GM12878 (cell line): ENCODE measurements at regions not wholly inside any gene's neighbourhood (a gene's known extent, or its start where the extent isn't known, plus 50 kb on each side); places are given as distances from the start of the nearest gene placed in this dataset.

Experiments
- ATAC-seq: fragments of 200-7000 bp; cut with Tn5 transposase; 3 replicates; pipeline ENCODE4 v1.9.1; 2020; ENCODE audit warnings: mild to moderate bottlenecking, moderate library complexity
- BruUV-seq: library from RNA; stranded (reverse); fragments of 400-500 nt; replicated peaks from 2 replicates; lab custom pipeline; 2021; lab: Mats Ljungman, UMichigan
- CTCF ChIA-PET: fragments of 300-600 bp; sonication (Branson Sonifier 250); formaldehyde crosslinking; extraction: SDS; loops from one replicate; lab custom pipeline; 2021; ENCODE audit warnings: inconsistent platforms; lab: Yijun Ruan, JAX
- POLR2A ChIA-PET: fragments of 350-600 bp; formaldehyde crosslinking; extraction: SDS; loops from one replicate; lab custom pipeline; 2021; ENCODE audit warnings: inconsistent platforms; lab: Charles Lee
- RAD21 ChIA-PET: fragments of 300-600 bp; sonication (Branson Sonifier 250); formaldehyde crosslinking; loops from one replicate; lab custom pipeline; 2023; ENCODE audit warnings: antibody characterized with exemption; ENCODE audit not compliant: unreplicated experiment; lab: Charles Lee
- SMC1A ChIA-PET: fragments of 300-600 bp; sonication (Branson Sonifier 250); formaldehyde crosslinking; loops from one replicate; lab custom pipeline; 2023; ENCODE audit not compliant: unreplicated experiment, uncharacterized antibody; lab: Charles Lee
- DNase-seq: peaks from one replicate; pipeline ENCODE4 v3.0.0-alpha.2; 2011; ENCODE audit warnings: low read depth, low spot score
- FAIRE-seq: peaks from 3 replicates; lab custom pipeline; 2011; peaks lifted over from hg19 to GRCh38; lab: Jason Lieb, UNC
- H2AFZ ChIP-seq: 2 replicates; pipeline ENCODE4 v1.6.0; 2011; ENCODE audit warnings: low read depth, low read length, control low read depth; ENCODE audit not compliant: control insufficient read depth
- H3K27ac ChIP-seq: 2 replicates; pipeline ENCODE4 v1.5.1; 2011; ENCODE audit warnings: control low read depth; ENCODE audit not compliant: control insufficient read depth, insufficient read depth
- H3K27me3 ChIP-seq, 2 experiments: replicated peaks in 1 of 2; 2 replicates each; pipeline versions ENCODE4 v1.6.0 to v1.6.1; 2011; ENCODE audit warnings: low read length in 1 of 2; ENCODE audit not compliant: control insufficient read depth in 2 of 2, insufficient read depth in 2 of 2
- H3K36me3 ChIP-seq, 2 experiments: 2 replicates each; pipeline ENCODE4 v1.5.1; 2011; ENCODE audit warnings: low read length in 1 of 2; ENCODE audit not compliant: control insufficient read depth in 2 of 2, insufficient read depth in 2 of 2
- H3K4me1 ChIP-seq: 2 replicates; pipeline ENCODE4 v1.6.1; 2011; ENCODE audit warnings: mild to moderate bottlenecking, low read length, moderate library complexity, mixed read lengths; ENCODE audit not compliant: control insufficient read depth, insufficient read depth
- H3K4me2 ChIP-seq: 2 replicates; pipeline ENCODE4 v1.6.0; 2011; ENCODE audit warnings: control low read depth; ENCODE audit not compliant: control insufficient read depth, insufficient read depth
- H3K4me3 ChIP-seq: fragments of 200-600 bp; sonication (generic); 2 replicates; pipeline ENCODE4 v1.5.1; 2016
- H3K79me2 ChIP-seq: 2 replicates; pipeline ENCODE4 v1.6.0; 2011; ENCODE audit warnings: low read length; ENCODE audit not compliant: control insufficient read depth, insufficient read depth
- H3K9ac ChIP-seq: 2 replicates; pipeline ENCODE4 v1.8.0; 2011; ENCODE audit warnings: low read length, control low read depth, mixed read lengths; ENCODE audit not compliant: control insufficient read depth, insufficient read depth
- H3K9me3 ChIP-seq: replicated peaks from 3 replicates; pipeline ENCODE4 v1.5.1; 2011; ENCODE audit warnings: mild to moderate bottlenecking, low read length; ENCODE audit not compliant: control insufficient read depth, insufficient read depth
- H4K20me1 ChIP-seq: 2 replicates; pipeline ENCODE4 v1.6.0; 2011; ENCODE audit not compliant: control insufficient read depth, insufficient read depth
- BACH1 ChIP-seq: fragments of 450-650 bp; IDR thresholded peaks from 2 replicates; pipeline ENCODE4 v1.6.1; 2017; ENCODE audit warnings: mild to moderate bottlenecking, borderline replicate concordance
- CEBPB ChIP-seq, 2 experiments: fragments of 150-350 bp in 1 of 2; IDR thresholded peaks; 2 replicates each; pipeline ENCODE4 v1.6.1; 2012 to 2014; ENCODE audit warnings: low read depth in 2 of 2, low read length in 2 of 2, borderline replicate concordance in 1 of 2, inconsistent platforms in 1 of 2
- CHD4 ChIP-seq: fragments of 200-600 bp; sonication (generic); IDR thresholded peaks from 2 replicates; pipeline ENCODE4 v1.6.1; 2016; ENCODE audit warnings: mild to moderate bottlenecking
- CREM ChIP-seq: IDR thresholded peaks from 2 replicates; pipeline ENCODE4 v1.6.1; 2014; ENCODE audit warnings: antibody characterized with exemption, low read depth
- E4F1 ChIP-seq: fragments of 450-650 bp; IDR thresholded peaks from 2 replicates; pipeline ENCODE4 v1.6.1; 2018; ENCODE audit warnings: borderline replicate concordance, mild to moderate bottlenecking; ENCODE audit not compliant: partially characterized antibody
- IKZF2 ChIP-seq, 2 experiments: fragments of 450-650 bp; IDR thresholded peaks; 2 replicates each; pipeline ENCODE4 v1.6.1; 2017; ENCODE audit warnings: mild to moderate bottlenecking in 2 of 2, moderate library complexity in 2 of 2
- IRF4 ChIP-seq: IDR thresholded peaks from 2 replicates; pipeline ENCODE4 v1.6.1; 2011; ENCODE audit warnings: low read depth, low read length
- IRF5 ChIP-seq: fragments of 450-650 bp; IDR thresholded peaks from 2 replicates; pipeline ENCODE4 v1.6.1; 2017; ENCODE audit warnings: borderline replicate concordance
- MYC ChIP-seq: IDR thresholded peaks from 2 replicates; pipeline ENCODE4 v1.6.1; 2011; ENCODE audit warnings: mild to moderate bottlenecking, low read length, moderate library complexity, inconsistent platforms; ENCODE audit not compliant: insufficient read depth, insufficient replicate concordance, insufficient read length, severe bottlenecking
- NFYA ChIP-seq: IDR thresholded peaks from 2 replicates; pipeline ENCODE4 v1.6.1; 2011; ENCODE audit warnings: low read depth, mild to moderate bottlenecking, low read length, improper control_type of control experiment, borderline replicate concordance
- NR2C1 ChIP-seq: fragments of 450-650 bp; IDR thresholded peaks from 2 replicates; pipeline ENCODE4 v1.6.1; 2017; ENCODE audit warnings: antibody characterized with exemption, mild to moderate bottlenecking, moderate library complexity
- POLR2AphosphoS2 ChIP-seq: IDR thresholded peaks from 2 replicates; pipeline ENCODE4 v1.6.1; 2011; ENCODE audit warnings: low read depth, mild to moderate bottlenecking, low read length, improper control_type of control experiment, moderate library complexity
- SMAD5 ChIP-seq: IDR thresholded peaks from 2 replicates; pipeline ENCODE4 v1.6.1; 2016; ENCODE audit warnings: antibody characterized with exemption, low read depth
- STAT3 ChIP-seq: IDR thresholded peaks from 2 replicates; pipeline ENCODE4 v1.6.1; 2011; ENCODE audit warnings: low read depth, low read length, improper control_type of control experiment
- WGBS: methylation state at CpG from one replicate; pipeline ENCODE4 v1.1.6; 2016; ENCODE audit warnings: low lambda C conversion rate; ENCODE audit not compliant: insufficient replicate concordance, insufficient coverage; ENCODE audit errors: missing lambda C conversion rate; 5-methylcytosine and 5-hydroxymethylcytosine counted together
- in situ Hi-C: fragments of 300-500 bp; cut with MboI; formaldehyde crosslinking; loops from 9 replicates; pipeline ENCODE4 v1.14.3; 2018; ENCODE audit warnings: mixed read lengths
- intact Hi-C: fragments of 100-400 bp; cut with micrococcal nuclease; formaldehyde crosslinking; loops from one replicate; pipeline ENCODE4 v1.14.2; 2022; ENCODE audit not compliant: unreplicated experiment

DNA sequence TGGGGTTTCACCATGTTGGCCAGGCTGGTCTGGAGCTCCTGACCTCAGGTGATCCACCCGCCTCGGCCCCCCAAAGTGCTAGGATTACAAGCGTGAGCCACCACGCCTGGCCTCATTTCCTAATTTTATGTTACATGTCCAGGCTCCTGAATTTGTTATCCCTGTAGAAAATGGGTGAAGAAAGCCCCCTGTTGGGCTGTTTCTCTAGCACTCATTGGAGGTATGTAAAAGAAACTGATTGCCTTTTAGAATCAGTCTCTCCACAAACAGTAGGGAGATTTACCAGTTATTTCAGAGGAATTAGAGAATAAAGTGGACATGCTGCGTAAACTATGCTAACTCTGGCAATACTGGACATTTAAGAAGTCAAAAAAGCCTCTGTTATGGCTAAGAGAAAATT, 364.1 kb upstream of the TBL1XR1 start:
- Histone ChIP-seq H3K36me3 (no peaks in the 10 kb centered on the region), H4K20me1 (no peaks in the 10 kb centered on the region), H3K79me2 (no peaks in the 10 kb centered on the region), H2AFZ (no peak overlapping the region), H3K9ac (no peak overlapping the region), H3K4me1 (no peaks in the 10 kb centered on the region)
- ChIA-PET POLR2A (no interaction called here), CTCF (no interaction called here)
- DNase-seq, result no peak
- TF ChIP-seq CEBPB (IDR thresholded peaks at IDR 0.05; ENCODE audit: borderline replicate concordance in 1 of 2, low read depth in 2 of 2, low read length in 2 of 2) (no peak), IKZF2 (IDR thresholded peaks at IDR 0.05) (no peak), BACH1 (no peak), MYC (no peak), CREM (no peak), NR2C1 (no peak), CHD4 (no peak), POLR2AphosphoS2 (no peak), STAT3 (no peak), IRF4 (no peak), IRF5 (no peak), NFYA (no peak), E4F1 (no peak), SMAD5 (no peak)
- TF ChIP-seq, all 136 proteins: peak for 0
- Histone ChIP-seq H3K4me3 (no peak overlapping the region), H3K4me2 (no peak overlapping the region), H3K27me3 (no peaks in the 10 kb centered on the region), H3K9me3 (no peaks in the 10 kb centered on the region), H3K27ac (no peak overlapping the region)
- in situ Hi-C loops, result no loop called here
- 56% methylated on average over 5 of the region's 5 CpGs for WGBS
- intact Hi-C loops, result no loop called here
- no TSS peak for BruUV-seq
- FAIRE-seq, result no peak
- ChIA-PET RAD21 (no interaction called here), SMC1A (no interaction called here)
- ATAC-seq, result no peak
